Central memory CD8-positive, alpha-beta T cell (primary cell): ENCODE measurements at regions not wholly inside any gene's neighbourhood (a gene's known extent, or its start where the extent isn't known, plus 50 kb on each side); places are given as distances from the start of the nearest gene placed in this dataset.

Experiments
- ATAC-seq: fragments of 150-1000 bp; cut with Tn5 transposase; replicated peaks from 2 replicates; pipeline ENCODE4 v1.10.0; 2022; ENCODE audit warnings: mild to moderate bottlenecking, moderate FRiP score, moderate number of reproducible peaks; ENCODE audit not compliant: poor library complexity, severe bottlenecking; ENCODE audit errors: extremely low read depth
- DNase-seq, 2 donors: peaks; one replicate each; pipeline ENCODE4 v3.0.0; 2021; ENCODE audit warnings: low spot score in 2 of 2
- H3K27ac Mint-ChIP-seq: one replicate; pipeline ENCODE4 v1.8.0; 2022; ENCODE audit warnings: low read depth, mild to moderate bottlenecking, moderate library complexity, mixed read lengths
- H3K27me3 Mint-ChIP-seq: one replicate; pipeline ENCODE4 v1.8.0; 2022; ENCODE audit warnings: mixed read lengths
- H3K36me3 Mint-ChIP-seq: one replicate; pipeline ENCODE4 v1.8.0; 2022; ENCODE audit warnings: mild to moderate bottlenecking, moderate library complexity, mixed read lengths; ENCODE audit not compliant: insufficient read depth
- H3K4me1 Mint-ChIP-seq: one replicate; pipeline ENCODE4 v1.8.0; 2022; ENCODE audit warnings: mixed read lengths
- H3K4me3 Mint-ChIP-seq: one replicate; pipeline ENCODE4 v1.8.0; 2022; ENCODE audit warnings: mild to moderate bottlenecking, moderate library complexity, mixed read lengths
- H3K9me3 Mint-ChIP-seq: one replicate; pipeline ENCODE4 v1.8.0; 2022; ENCODE audit warnings: mixed read lengths

GRCh38 chr9:130770679-130771442 lies 64.2 kb upstream of the ABL1 start:
- H3K4me3 Mint-ChIP-seq, result no peak overlapping the region
- DNase-seq, result peak in 1 of 2 donors; percentile 13
- H3K9me3 Mint-ChIP-seq, result no peaks in the 10 kb centered on the region
- no peak overlapping the region for H3K27ac Mint-ChIP-seq
- peaks cover 2% of the 10 kb centered on the region for H3K36me3 Mint-ChIP-seq
- H3K4me1 Mint-ChIP-seq, result peaks cover 45% of the 10 kb centered on the region
- ATAC-seq, result peak; percentile 49
- H3K27me3 Mint-ChIP-seq, result no peaks in the 10 kb centered on the region

- no peak overlapping the region for H3K27ac Mint-ChIP-seq
- peaks cover 2% of the 10 kb centered on the region for H3K36me3 Mint-ChIP-seq
- H3K4me3 Mint-ChIP-seq, result no peak overlapping the region
- DNase-seq (no peak), ATAC-seq (no peak)
- no peaks in the 10 kb centered on the region for H3K9me3 Mint-ChIP-seq
- H3K4me1 Mint-ChIP-seq, result peaks cover 41% of the 10 kb centered on the region
- H3K27me3 Mint-ChIP-seq, result no peaks in the 10 kb centered on the region
These were observed 62.9 kb upstream of the ABL1 start for GRCh38 chr9:130772185-130772584.

- DNase-seq (no peak), ATAC-seq (no peak)
- Mint-ChIP-seq H3K27me3 (no peaks in the 10 kb centered on the region), H3K4me3 (no peak overlapping the region), H3K9me3 (no peaks in the 10 kb centered on the region), H3K4me1 (peaks cover 35% of the 10 kb centered on the region), H3K27ac (no peak overlapping the region), H3K36me3 (peaks cover 4% of the 10 kb centered on the region)
These were observed 60.9 kb upstream of the ABL1 start for GRCh38 chr9:130774183-130774582.

- Mint-ChIP-seq H3K9me3 (no peaks in the 10 kb centered on the region), H3K36me3 (peaks cover 4% of the 10 kb centered on the region), H3K4me3 (no peak overlapping the region), H3K27me3 (no peaks in the 10 kb centered on the region), H3K27ac (peak overlapping the region; percentile 7), H3K4me1 (peaks cover 35% of the 10 kb centered on the region)
- DNase-seq (no peak), ATAC-seq (no peak)
These were observed 59.6 kb upstream of the ABL1 start for GRCh38 chr9:130775336-130775991.

DNA sequence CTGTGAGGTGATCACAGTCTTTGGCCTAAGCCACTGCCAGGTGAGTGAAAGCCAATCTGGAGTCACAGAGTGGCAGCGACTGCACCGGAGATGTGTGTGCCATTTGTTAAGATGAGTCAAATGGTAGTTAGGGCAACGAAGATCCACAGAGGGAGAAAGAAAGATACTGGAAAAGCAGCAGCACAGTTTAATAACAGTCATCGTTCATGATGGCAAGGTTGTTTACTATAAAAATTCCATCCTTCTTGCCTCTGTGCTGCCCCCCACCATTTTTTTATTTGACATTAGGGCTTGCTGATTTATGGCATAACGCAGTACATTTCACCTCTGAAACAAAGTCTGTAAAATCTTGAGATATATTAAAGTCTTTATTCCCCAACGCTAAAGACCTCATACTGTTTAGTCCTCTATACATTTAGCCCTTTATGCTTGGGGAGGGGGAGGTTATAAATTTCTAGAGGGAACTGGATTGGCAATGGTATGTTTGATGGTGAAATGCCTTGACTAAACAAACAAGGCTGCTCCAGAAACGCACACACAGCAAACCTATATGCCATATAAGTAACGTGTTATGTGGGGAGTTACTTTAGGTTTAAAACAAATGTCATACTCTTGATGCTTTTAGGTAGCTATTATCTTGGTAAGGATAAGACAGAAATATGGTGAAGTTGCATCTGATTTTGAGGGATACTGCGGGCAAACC lies 55.8 kb upstream of the ABL1 start:
- no peaks in the 10 kb centered on the region for H3K27me3 Mint-ChIP-seq
- H3K36me3 Mint-ChIP-seq, result peaks cover 4% of the 10 kb centered on the region
- H3K27ac Mint-ChIP-seq, result no peak overlapping the region

DNA sequence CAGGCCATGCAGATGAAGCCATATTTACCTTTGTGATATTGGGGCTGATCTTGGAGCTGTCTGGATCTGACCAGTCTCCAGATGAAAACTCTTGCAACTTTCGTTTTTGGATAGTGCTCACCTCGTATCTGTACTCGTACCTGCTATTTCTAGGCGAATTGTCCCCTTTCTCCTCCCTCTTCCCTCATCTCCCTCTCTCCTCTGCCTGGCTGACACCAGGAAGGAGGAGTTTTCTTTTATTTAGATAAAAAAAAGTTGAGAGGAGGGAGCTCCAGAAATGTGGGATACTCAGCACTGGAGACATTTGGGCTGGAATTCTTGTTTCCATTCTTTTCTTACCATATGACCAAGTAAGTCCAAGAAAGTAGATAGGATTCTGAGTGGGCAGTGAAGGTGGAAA lies 54.6 kb upstream of the ABL1 start:
- no peak for ATAC-seq
- Mint-ChIP-seq H3K4me1 (peaks cover 28% of the 10 kb centered on the region), H3K27me3 (no peaks in the 10 kb centered on the region), H3K4me3 (no peak overlapping the region), H3K9me3 (no peaks in the 10 kb centered on the region), H3K27ac (no peak overlapping the region), H3K36me3 (peaks cover 2% of the 10 kb centered on the region)
- DNase-seq, result no peak

More for the DNA sequence above, 55.8 kb upstream of the ABL1 start:
- Mint-ChIP-seq H3K4me3 (no peak overlapping the region), H3K4me1 (peaks cover 30% of the 10 kb centered on the region), H3K9me3 (no peaks in the 10 kb centered on the region)
- ATAC-seq (no peak), DNase-seq (no peak)

GRCh38 chr9:130780865-130781504 lies 54.1 kb upstream of the ABL1 start:
- DNase-seq, result no peak
- peaks cover 2% of the 10 kb centered on the region for H3K36me3 Mint-ChIP-seq
- ATAC-seq, result no peak
- H3K4me3 Mint-ChIP-seq, result no peak overlapping the region
- H3K27me3 Mint-ChIP-seq, result no peaks in the 10 kb centered on the region
- no peak overlapping the region for H3K27ac Mint-ChIP-seq
- peaks cover 23% of the 10 kb centered on the region for H3K4me1 Mint-ChIP-seq
- no peaks in the 10 kb centered on the region for H3K9me3 Mint-ChIP-seq

GRCh38 chr9:130781569-130781968 lies 53.5 kb upstream of the ABL1 start:
- Mint-ChIP-seq H3K36me3 (peaks cover 2% of the 10 kb centered on the region), H3K27ac (no peak overlapping the region), H3K9me3 (no peaks in the 10 kb centered on the region), H3K4me1 (peaks cover 25% of the 10 kb centered on the region), H3K4me3 (no peak overlapping the region), H3K27me3 (no peaks in the 10 kb centered on the region)
- ATAC-seq, result no peak
- DNase-seq, result no peak

DNA sequence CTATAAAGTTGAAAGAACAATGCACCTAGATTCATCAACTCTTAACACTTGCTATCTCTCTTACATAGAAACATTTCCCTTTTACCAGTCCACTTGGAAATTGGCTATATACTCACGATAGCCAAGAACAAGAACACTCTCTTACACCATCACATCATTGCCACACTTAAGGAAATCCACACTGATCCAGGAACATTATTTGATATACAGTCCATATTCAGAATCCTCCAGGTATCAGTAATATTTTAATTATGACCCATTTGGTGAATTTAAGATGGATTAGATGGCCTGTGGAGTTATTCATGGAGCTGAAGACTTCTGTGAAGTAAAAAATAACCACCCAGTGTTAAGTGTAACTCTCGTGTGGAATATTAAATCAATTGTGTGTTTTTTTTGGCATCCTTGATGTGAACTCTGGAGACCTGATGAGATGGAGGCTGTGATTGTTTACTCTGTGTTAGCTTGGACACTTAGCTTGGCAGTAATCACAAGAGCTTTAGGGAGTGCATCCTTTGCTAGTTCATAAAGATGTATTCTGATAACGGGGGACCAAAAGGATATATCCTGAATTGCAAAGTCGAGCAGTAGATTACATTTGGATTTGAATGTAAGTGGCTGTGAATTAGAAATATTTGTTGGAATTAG lies 52.0 kb upstream of the ABL1 start:
- Mint-ChIP-seq H3K9me3 (no peaks in the 10 kb centered on the region), H3K27ac (no peak overlapping the region), H3K4me3 (no peak overlapping the region), H3K4me1 (peaks cover 19% of the 10 kb centered on the region), H3K27me3 (no peaks in the 10 kb centered on the region), H3K36me3 (peaks cover 2% of the 10 kb centered on the region)
- ATAC-seq, result no peak
- no peak for DNase-seq

GRCh38 chr9:130785053-130785452 lies 50.0 kb upstream of the ABL1 start:
- Mint-ChIP-seq H3K36me3 (no peaks in the 10 kb centered on the region), H3K4me1 (peaks cover 13% of the 10 kb centered on the region), H3K9me3 (peaks cover 10% of the 10 kb centered on the region), H3K4me3 (no peak overlapping the region), H3K27ac (no peak overlapping the region), H3K27me3 (no peaks in the 10 kb centered on the region)
- DNase-seq (no peak), ATAC-seq (no peak)
